H1 (cell line): ENCODE measurements at regions not wholly inside any gene's neighbourhood (a gene's known extent, or its start where the extent isn't known, plus 50 kb on each side); places are given as distances from the start of the nearest gene placed in this dataset.

Experiments used
- ATF2 ChIP-seq: IDR thresholded peaks from 2 replicates; pipeline ENCODE4 v1.6.1; 2012; ENCODE audit warnings: low read length, inconsistent platforms
- CEBPB ChIP-seq: IDR thresholded peaks from 2 replicates; pipeline ENCODE4 v1.6.1; 2012; ENCODE audit warnings: low read depth, low read length
- CHD7 ChIP-seq: fragments of 300-600 bp; sonication (generic); IDR thresholded peaks from 2 replicates; pipeline ENCODE4 v1.7.1; 2012; ENCODE audit warnings: low read length, moderate library complexity, mild to moderate bottlenecking, inconsistent platforms; ENCODE audit not compliant: insufficient replicate concordance
- SP2 ChIP-seq: IDR thresholded peaks from 2 replicates; pipeline ENCODE4 v1.6.1; 2012; ENCODE audit warnings: mild to moderate bottlenecking, low read length, inconsistent platforms
- SP4 ChIP-seq: IDR thresholded peaks from 2 replicates; pipeline ENCODE4 v1.6.1; 2012; ENCODE audit warnings: low read length, inconsistent platforms
- TBP ChIP-seq: IDR thresholded peaks from 2 replicates; pipeline ENCODE4 v1.6.1; 2011; ENCODE audit warnings: low read depth, low read length, improper control_type of control experiment

- TF ChIP-seq CHD7, result no peak
- TF ChIP-seq SP2, result no peak
- TF ChIP-seq TBP, result no peak
- no peak for TF ChIP-seq ATF2
- TF ChIP-seq CEBPB, result no peak
- TF ChIP-seq SP4, result no peak
- TF ChIP-seq, all 59 proteins: peak for 0
Measured at GRCh38 chr4:138671106-138671505, 344.5 kb upstream of the NOCT start (continued).
